Ovary (tissue), 7 donors: ENCODE measurements at regions not wholly inside any gene's neighbourhood (a gene's known extent, or its start where the extent isn't known, plus 50 kb on each side); places are given as distances from the start of the nearest gene placed in this dataset.
"Not testable (repeated sequence)": the region's sequence is repeated elsewhere in the genome, so short reads cannot be mapped to it uniquely, and the experiment has no call there.

Source experiments
- DNase-seq, 5 donors: peaks; one replicate each; pipeline ENCODE4 v3.0.0-alpha.2; 2019 to 2020
- H3K27ac ChIP-seq, 2 donors: fragments of 200-600 bp; one replicate each; pipeline versions ENCODE4 v1.5.1 to v1.8.0; 2019 to 2022
- H3K27me3 ChIP-seq: fragments of 200-600 bp; one replicate; pipeline ENCODE4 v1.8.0; 2022
- H3K36me3 ChIP-seq: fragments of 200-600 bp; sonication (generic); one replicate; pipeline ENCODE4 v1.5.1; 2019
- H3K4me1 ChIP-seq: one replicate; pipeline ENCODE4 v1.8.1; 2013; ENCODE audit warnings: mild to moderate bottlenecking, moderate library complexity; ENCODE audit not compliant: insufficient read depth
- H3K4me3 ChIP-seq: fragments of 200-600 bp; sonication (generic); one replicate; pipeline ENCODE4 v1.5.1; 2017
- H3K9me3 ChIP-seq, 2 donors: fragments of 200-600 bp in 1 of 2; sonication (generic) in 1 of 2; one replicate each; pipeline versions ENCODE4 v1.5.1 to v1.8.1; 2013 to 2019; ENCODE audit warnings: mild to moderate bottlenecking in 1 of 2, moderate library complexity in 1 of 2
- EP300 ChIP-seq: sonication (generic); formaldehyde crosslinking; IDR thresholded peaks from one replicate; pipeline ENCODE4 v1.6.1; 2017; ENCODE audit warnings: antibody characterized with exemption
- POLR2A ChIP-seq: fragments of 450-650 bp; IDR thresholded peaks from one replicate; pipeline ENCODE4 v1.6.1; 2017; ENCODE audit warnings: antibody characterized with exemption, mild to moderate bottlenecking, moderate library complexity
- whole genome bisulfite sequencing, 3 donors: extraction: QIAGEN DNeasy Blood & Tissue Kit in 1 of 3; methylation state at CpG; one replicate each; pipeline versions ENCODE4 v1.1.5 to v1.1.7; 2013 to 2017; 5-methylcytosine and 5-hydroxymethylcytosine counted together
- intact Hi-C, 4 donors: fragments of 100-400 bp; cut with DNase I; formaldehyde crosslinking; loops; one replicate each; pipeline versions ENCODE4 v1.11.0 to v1.15.1; 2022 to 2023
- TF ChIP-seq, protein P1 (sequence below), 3 donors: fragments of 450-650 bp in 2 of 3; fragments of 200-600 bp in 1 of 3; IDR thresholded peaks; one replicate each; pipeline versions ENCODE4 v1.5.1 to v1.8.0; 2016 to 2022; ENCODE audit warnings: antibody characterized with exemption in 3 of 3, mild to moderate bottlenecking in 1 of 3
- donor health status: DM: no; HTN: no; CAD: no; lungs with moderate emphysema.
- donor health status: DM: no; HTN: no; CAD: no.
- donor health status: Bipolar disorder and iron deficiency.
- donor health status: DM: no; HTN: no; CAD: no.
- donor health status: DM: yes; HTN: yes; CAD: no.

GRCh38 chr5:118478852-118479251, 509.5 kb downstream of the DTWD2 start:
- no peak for DNase-seq
- Histone ChIP-seq H3K4me1 (no peaks in the 10 kb centered on the region), H3K9me3 (peaks cover 0 to 8% of the 10 kb centered on the region in 2 donors), H3K27me3 (no peaks in the 10 kb centered on the region), H3K27ac (no peak overlapping the region), H3K4me3 (no peak overlapping the region), H3K36me3 (no peaks in the 10 kb centered on the region)
- 88 to 91% (median 90%) methylated on average over 8 of the region's 8 CpGs for WGBS, 3 donors
- intact Hi-C loops: no loop called here
- TF ChIP-seq EP300 (no peak), POLR2A (no peak)
- TF ChIP-seq, protein P1, sequence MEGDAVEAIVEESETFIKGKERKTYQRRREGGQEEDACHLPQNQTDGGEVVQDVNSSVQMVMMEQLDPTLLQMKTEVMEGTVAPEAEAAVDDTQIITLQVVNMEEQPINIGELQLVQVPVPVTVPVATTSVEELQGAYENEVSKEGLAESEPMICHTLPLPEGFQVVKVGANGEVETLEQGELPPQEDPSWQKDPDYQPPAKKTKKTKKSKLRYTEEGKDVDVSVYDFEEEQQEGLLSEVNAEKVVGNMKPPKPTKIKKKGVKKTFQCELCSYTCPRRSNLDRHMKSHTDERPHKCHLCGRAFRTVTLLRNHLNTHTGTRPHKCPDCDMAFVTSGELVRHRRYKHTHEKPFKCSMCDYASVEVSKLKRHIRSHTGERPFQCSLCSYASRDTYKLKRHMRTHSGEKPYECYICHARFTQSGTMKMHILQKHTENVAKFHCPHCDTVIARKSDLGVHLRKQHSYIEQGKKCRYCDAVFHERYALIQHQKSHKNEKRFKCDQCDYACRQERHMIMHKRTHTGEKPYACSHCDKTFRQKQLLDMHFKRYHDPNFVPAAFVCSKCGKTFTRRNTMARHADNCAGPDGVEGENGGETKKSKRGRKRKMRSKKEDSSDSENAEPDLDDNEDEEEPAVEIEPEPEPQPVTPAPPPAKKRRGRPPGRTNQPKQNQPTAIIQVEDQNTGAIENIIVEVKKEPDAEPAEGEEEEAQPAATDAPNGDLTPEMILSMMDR (IDR thresholded peaks at IDR 0.05): no peak

DNA sequence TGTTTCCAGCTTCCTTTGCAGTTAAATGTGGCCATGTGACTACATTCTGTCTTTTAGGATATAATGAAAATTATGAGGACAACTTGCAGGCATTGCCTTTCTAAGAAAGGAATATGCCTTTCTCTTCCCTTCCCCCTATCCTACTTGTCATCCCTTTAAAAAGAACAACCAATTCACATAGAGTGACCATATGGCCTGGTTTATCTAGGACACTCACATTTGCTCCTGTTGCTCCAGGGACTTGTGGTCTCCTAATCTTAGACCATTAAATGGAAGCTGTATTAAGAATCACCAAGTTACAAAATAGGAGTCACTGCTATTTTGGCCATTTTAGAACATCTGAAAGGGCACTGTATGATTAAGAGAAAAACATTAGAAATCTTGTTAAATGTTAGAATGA, 520.3 kb downstream of the DTWD2 start:
- no peak overlapping the region for H3K27ac ChIP-seq
- H3K27me3 ChIP-seq: no peaks in the 10 kb centered on the region
- H3K36me3 ChIP-seq: no peaks in the 10 kb centered on the region
- DNase-seq: no peak
- no peak overlapping the region for H3K4me3 ChIP-seq
- no peak for TF ChIP-seq EP300
- TF ChIP-seq, protein P1 (IDR thresholded peaks at IDR 0.05): no peak
- TF ChIP-seq POLR2A: no peak
- intact Hi-C loops: no loop called here
- no peaks in the 10 kb centered on the region for H3K9me3 ChIP-seq
- no peaks in the 10 kb centered on the region for H3K4me1 ChIP-seq

DNA sequence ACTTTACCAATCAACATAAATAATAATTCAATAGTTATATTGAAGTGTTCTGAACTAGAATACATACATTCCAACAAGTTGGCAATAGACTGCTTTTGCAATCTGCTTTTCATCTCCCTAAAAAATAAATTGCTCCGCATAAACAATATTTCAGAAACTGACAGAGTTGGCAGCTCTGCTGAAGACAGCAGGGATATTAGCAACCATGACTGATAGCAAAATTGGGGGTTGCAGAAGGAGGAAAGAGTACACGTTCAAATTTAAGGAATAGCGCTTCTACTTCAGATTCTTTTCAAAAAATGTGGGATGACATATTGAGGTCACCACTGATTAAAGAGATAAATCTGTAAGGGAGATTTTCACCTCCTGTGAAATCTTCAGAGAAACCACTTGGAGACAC, 521.2 kb downstream of the DTWD2 start:
- intact Hi-C loops: no loop called here
- TF ChIP-seq EP300 (no peak), POLR2A (no peak)
- TF ChIP-seq, protein P1 (IDR thresholded peaks at IDR 0.05): no peak
- 72 to 82% (median 82%) methylated on average over 3 of the region's 3 CpGs for WGBS, 3 donors
- H3K36me3 ChIP-seq: no peaks in the 10 kb centered on the region
- DNase-seq: no peak
- no peaks in the 10 kb centered on the region for H3K27me3 ChIP-seq
- H3K27ac ChIP-seq: no peak overlapping the region
- H3K4me3 ChIP-seq: no peak overlapping the region
- H3K9me3 ChIP-seq: no peaks in the 10 kb centered on the region
- no peaks in the 10 kb centered on the region for H3K4me1 ChIP-seq

DNA sequence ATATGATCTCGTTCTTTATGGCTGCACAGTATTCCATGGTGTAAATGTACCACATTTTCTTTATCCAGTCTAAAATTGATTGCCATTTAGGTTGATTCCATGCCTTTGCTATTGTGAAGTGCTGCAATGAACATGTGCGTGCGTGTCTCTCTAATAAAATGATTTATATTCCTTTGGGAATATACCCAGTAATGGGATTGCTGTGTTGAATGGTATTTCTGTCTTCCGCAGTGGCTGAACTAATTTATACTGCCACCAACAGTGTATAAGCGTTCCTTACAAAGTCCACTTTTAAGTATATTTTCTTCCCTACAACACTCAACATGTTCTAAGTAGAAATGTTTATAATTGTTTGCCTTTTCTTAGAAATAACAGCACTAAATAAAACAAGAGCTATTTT, 521.9 kb downstream of the DTWD2 start:
- H3K36me3 ChIP-seq: no peaks in the 10 kb centered on the region
- TF ChIP-seq EP300: no peak
- TF ChIP-seq, protein P1 (IDR thresholded peaks at IDR 0.05): no peak
- TF ChIP-seq POLR2A: no peak
- no peak overlapping the region for H3K27ac ChIP-seq
- no peaks in the 10 kb centered on the region for H3K27me3 ChIP-seq
- H3K4me1 ChIP-seq: no peaks in the 10 kb centered on the region
- no peak overlapping the region for H3K4me3 ChIP-seq
- H3K9me3 ChIP-seq: no peaks in the 10 kb centered on the region
- DNase-seq: no peak
- WGBS, 3 donors: 92 to 93% (median 92%) methylated on average over 5 of the region's 5 CpGs
- intact Hi-C loops: no loop called here

- H3K27ac ChIP-seq, intact Hi-C loops, H3K27me3 ChIP-seq, H3K9me3 ChIP-seq, H3K4me1 ChIP-seq, H3K4me3 ChIP-seq, DNase-seq, H3K36me3 ChIP-seq: not testable (repeated sequence)
- 93 to 100% (median 96%) methylated on average over 2 of the region's 2 CpGs for WGBS, 3 donors
These were observed 526.1 kb downstream of the DTWD2 start for GRCh38 chr5:118462276-118462675.
